ENCODE measurements at regions not wholly inside any gene's neighbourhood (a gene's known extent, or its start where the extent isn't known, plus 50 kb on each side); places are given as distances from the start of the nearest gene placed in this dataset.

GRCh38 chr9:27645161-27645840 lies 72.0 kb upstream of the C9orf72 start:
- TF ChIP-seq EP300 (IDR thresholded peaks at IDR 0.05) (no peak), POLR2A (IDR thresholded peaks at IDR 0.05; ENCODE audit: low read depth) (no peak), CTCF (IDR thresholded peaks at IDR 0.05) (no peak), POLR2AphosphoS5 (IDR thresholded peaks at IDR 0.05) (no peak)

Data from esophagus muscularis mucosa (tissue), 4 donors.